Uterus (tissue), 2 donors: ENCODE measurements at regions not wholly inside any gene's neighbourhood (a gene's known extent, or its start where the extent isn't known, plus 50 kb on each side); places are given as distances from the start of the nearest gene placed in this dataset.

Experiments used
- POLR2A ChIP-seq, 2 donors: fragments of 450-650 bp; IDR thresholded peaks; one replicate each; pipeline ENCODE4 v1.6.1; 2016; ENCODE audit warnings: antibody characterized with exemption in 2 of 2, mild to moderate bottlenecking in 1 of 2, moderate library complexity in 1 of 2
- TF ChIP-seq, protein P1 (sequence below), 4 experiments: fragments of 200-600 bp in 2 of 4; fragments of 450-650 bp in 2 of 4; sonication (generic) in 2 of 4; IDR thresholded peaks; one replicate each; pipeline ENCODE4 v1.5.1; 2016 to 2019; ENCODE audit warnings: antibody characterized with exemption in 4 of 4, mild to moderate bottlenecking in 2 of 4, moderate library complexity in 1 of 4

- TF ChIP-seq, protein P1, sequence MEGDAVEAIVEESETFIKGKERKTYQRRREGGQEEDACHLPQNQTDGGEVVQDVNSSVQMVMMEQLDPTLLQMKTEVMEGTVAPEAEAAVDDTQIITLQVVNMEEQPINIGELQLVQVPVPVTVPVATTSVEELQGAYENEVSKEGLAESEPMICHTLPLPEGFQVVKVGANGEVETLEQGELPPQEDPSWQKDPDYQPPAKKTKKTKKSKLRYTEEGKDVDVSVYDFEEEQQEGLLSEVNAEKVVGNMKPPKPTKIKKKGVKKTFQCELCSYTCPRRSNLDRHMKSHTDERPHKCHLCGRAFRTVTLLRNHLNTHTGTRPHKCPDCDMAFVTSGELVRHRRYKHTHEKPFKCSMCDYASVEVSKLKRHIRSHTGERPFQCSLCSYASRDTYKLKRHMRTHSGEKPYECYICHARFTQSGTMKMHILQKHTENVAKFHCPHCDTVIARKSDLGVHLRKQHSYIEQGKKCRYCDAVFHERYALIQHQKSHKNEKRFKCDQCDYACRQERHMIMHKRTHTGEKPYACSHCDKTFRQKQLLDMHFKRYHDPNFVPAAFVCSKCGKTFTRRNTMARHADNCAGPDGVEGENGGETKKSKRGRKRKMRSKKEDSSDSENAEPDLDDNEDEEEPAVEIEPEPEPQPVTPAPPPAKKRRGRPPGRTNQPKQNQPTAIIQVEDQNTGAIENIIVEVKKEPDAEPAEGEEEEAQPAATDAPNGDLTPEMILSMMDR (IDR thresholded peaks at IDR 0.05) = no peak
- no peak for TF ChIP-seq POLR2A (IDR thresholded peaks at IDR 0.05)
Measured at GRCh38 chr5:158322620-158323019, 463.7 kb upstream of the CLINT1 start.
